22Rv1 (cell line): ENCODE measurements at regions not wholly inside any gene's neighbourhood (a gene's known extent, or its start where the extent isn't known, plus 50 kb on each side); places are given as distances from the start of the nearest gene placed in this dataset.

Experiments used
- H3K27ac ChIP-seq: fragments of 450-650 bp; 2 replicates; pipeline ENCODE4 v1.5.1; 2017
- CTCF ChIP-seq: fragments of 450-650 bp; IDR thresholded peaks from 2 replicates; pipeline ENCODE4 v1.5.1; 2017; ENCODE audit warnings: mild to moderate bottlenecking
- ZFX ChIP-seq: fragments of 450-650 bp; IDR thresholded peaks from 2 replicates; pipeline ENCODE4 v1.6.1; 2017; ENCODE audit warnings: antibody characterized with exemption, borderline replicate concordance

- no peak overlapping the region for H3K27ac ChIP-seq
- TF ChIP-seq ZFX (no peak), CTCF (peak; percentile 53)
Measured at GRCh38 chr9:105157171-105157583, 87.3 kb upstream of the SLC44A1 start.

- no peak for TF ChIP-seq ZFX
- TF ChIP-seq CTCF: no peak
- no peak overlapping the region for H3K27ac ChIP-seq
Measured at GRCh38 chr9:105158020-105158419, 86.4 kb upstream of the SLC44A1 start.

- TF ChIP-seq ZFX: no peak
- no peak for TF ChIP-seq CTCF
- H3K27ac ChIP-seq: no peak overlapping the region
Measured at GRCh38 chr9:105158898-105159297, 85.6 kb upstream of the SLC44A1 start.

- TF ChIP-seq CTCF (no peak), ZFX (no peak)
- no peak overlapping the region for H3K27ac ChIP-seq
Measured at GRCh38 chr9:105168870-105169319, 75.6 kb upstream of the SLC44A1 start.

- TF ChIP-seq CTCF: no peak
- TF ChIP-seq ZFX: no peak
- no peak overlapping the region for H3K27ac ChIP-seq
Measured at GRCh38 chr9:105171076-105171475, 73.4 kb upstream of the SLC44A1 start.

GRCh38 chr9:105171589-105171988 lies 72.9 kb upstream of the SLC44A1 start:
- H3K27ac ChIP-seq: no peak overlapping the region
- TF ChIP-seq ZFX (no peak), CTCF (no peak)

GRCh38 chr9:105172436-105172835 lies 72.0 kb upstream of the SLC44A1 start:
- TF ChIP-seq CTCF (no peak), ZFX (no peak)
- no peak overlapping the region for H3K27ac ChIP-seq
